ENCODE measurements at regions not wholly inside any gene's neighbourhood (a gene's known extent, or its start where the extent isn't known, plus 50 kb on each side); places are given as distances from the start of the nearest gene placed in this dataset.

- DNase-seq (ENCODE audit: low read depth in 4 of 6, low spot score in 6 of 6): peak in 1 of 6 donors; percentile 7
- H3K4me3 ChIP-seq (ENCODE audit: low read depth, low read length): no peak overlapping the region
- H3K27me3 ChIP-seq (ENCODE audit: control insufficient read depth, insufficient read depth, low read length): no peaks in the 10 kb centered on the region
- no peak overlapping the region for H3K27ac ChIP-seq (ENCODE audit: low read depth, low read length)
- 30% methylated on average over 1 of the region's 3 CpGs for WGBS (ENCODE audit: insufficient coverage)
- H3K36me3 ChIP-seq (ENCODE audit: control insufficient read depth, insufficient read depth, low read length): no peaks in the 10 kb centered on the region
- H3K4me1 ChIP-seq (ENCODE audit: control insufficient read depth, insufficient read depth, low read length): no peaks in the 10 kb centered on the region
- no peaks in the 10 kb centered on the region for H3K9me3 ChIP-seq (ENCODE audit: control insufficient read depth, insufficient read depth, low read length)
Measured at GRCh38 chr15:96774216-96774615, 443.7 kb downstream of the NR2F2 start.

GRCh38 chr15:96783746-96784145 lies 453.2 kb downstream of the NR2F2 start:
- no peaks in the 10 kb centered on the region for H3K4me1 ChIP-seq (ENCODE audit: control insufficient read depth, insufficient read depth, low read length)
- H3K27me3 ChIP-seq (ENCODE audit: control insufficient read depth, insufficient read depth, low read length): no peaks in the 10 kb centered on the region
- H3K27ac ChIP-seq (ENCODE audit: low read depth, low read length): no peak overlapping the region
- no peaks in the 10 kb centered on the region for H3K36me3 ChIP-seq (ENCODE audit: control insufficient read depth, insufficient read depth, low read length)
- no peak for DNase-seq (ENCODE audit: low read depth in 4 of 6, low spot score in 6 of 6)
- H3K9me3 ChIP-seq (ENCODE audit: control insufficient read depth, insufficient read depth, low read length): no peaks in the 10 kb centered on the region
- H3K4me3 ChIP-seq (ENCODE audit: low read depth, low read length): no peak overlapping the region
- 100% methylated on average over 2 of the region's 3 CpGs for WGBS (ENCODE audit: insufficient coverage)

GRCh38 chr15:96790004-96790403 lies 459.5 kb downstream of the NR2F2 start:
- no peak for DNase-seq (ENCODE audit: low read depth in 4 of 6, low spot score in 6 of 6)
- no peak overlapping the region for H3K27ac ChIP-seq (ENCODE audit: low read depth, low read length)
- no peaks in the 10 kb centered on the region for H3K4me1 ChIP-seq (ENCODE audit: control insufficient read depth, insufficient read depth, low read length)
- WGBS (ENCODE audit: insufficient coverage): 92% methylated on average over 2 of the region's 2 CpGs
- no peak overlapping the region for H3K4me3 ChIP-seq (ENCODE audit: low read depth, low read length)
- H3K27me3 ChIP-seq (ENCODE audit: control insufficient read depth, insufficient read depth, low read length): no peaks in the 10 kb centered on the region
- no peaks in the 10 kb centered on the region for H3K9me3 ChIP-seq (ENCODE audit: control insufficient read depth, insufficient read depth, low read length)
- H3K36me3 ChIP-seq (ENCODE audit: control insufficient read depth, insufficient read depth, low read length): no peaks in the 10 kb centered on the region

DNA sequence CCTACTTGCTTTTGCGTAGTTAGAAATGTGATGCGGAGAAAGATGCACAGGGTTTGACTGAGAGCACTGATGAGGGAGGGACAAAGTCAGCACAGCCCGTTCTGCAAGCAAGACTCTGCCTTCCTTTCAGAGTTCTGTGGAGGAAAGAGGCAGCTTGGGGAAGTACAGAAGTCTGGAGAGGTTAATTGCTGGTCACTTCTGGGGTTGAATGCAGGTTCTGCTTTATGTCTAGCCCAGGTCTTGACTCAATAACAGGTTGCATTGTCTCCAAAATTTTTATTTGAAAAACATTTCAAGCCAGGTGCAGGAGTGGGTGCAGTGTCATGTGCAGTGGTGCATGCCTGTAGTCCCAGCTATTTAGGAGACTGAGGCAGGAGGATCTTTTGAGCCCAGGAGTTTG lies 461.7 kb downstream of the NR2F2 start:
- Histone ChIP-seq H3K27me3 (ENCODE audit: control insufficient read depth, insufficient read depth, low read length) (no peaks in the 10 kb centered on the region), H3K4me1 (ENCODE audit: control insufficient read depth, insufficient read depth, low read length) (no peaks in the 10 kb centered on the region), H3K27ac (ENCODE audit: low read depth, low read length) (no peak overlapping the region), H3K9me3 (ENCODE audit: control insufficient read depth, insufficient read depth, low read length) (no peaks in the 10 kb centered on the region), H3K36me3 (ENCODE audit: control insufficient read depth, insufficient read depth, low read length) (no peaks in the 10 kb centered on the region), H3K4me3 (ENCODE audit: low read depth, low read length) (no peak overlapping the region)
- DNase-seq (ENCODE audit: low read depth in 4 of 6, low spot score in 6 of 6): no peak
- 85% methylated on average over 3 of the region's 3 CpGs for WGBS (ENCODE audit: insufficient coverage)

- H3K4me3 ChIP-seq (ENCODE audit: low read depth, low read length): no peak overlapping the region
- no peaks in the 10 kb centered on the region for H3K36me3 ChIP-seq (ENCODE audit: control insufficient read depth, insufficient read depth, low read length)
- no peak overlapping the region for H3K27ac ChIP-seq (ENCODE audit: low read depth, low read length)
- H3K9me3 ChIP-seq (ENCODE audit: control insufficient read depth, insufficient read depth, low read length): no peaks in the 10 kb centered on the region
- no peaks in the 10 kb centered on the region for H3K4me1 ChIP-seq (ENCODE audit: control insufficient read depth, insufficient read depth, low read length)
- peaks cover 5% of the 10 kb centered on the region for H3K27me3 ChIP-seq (ENCODE audit: control insufficient read depth, insufficient read depth, low read length)
- 95% methylated on average over 9 of the region's 11 CpGs for WGBS (ENCODE audit: insufficient coverage)
- no peak for DNase-seq (ENCODE audit: low read depth in 4 of 6, low spot score in 6 of 6)
Measured at GRCh38 chr15:96796841-96797240, 466.3 kb downstream of the NR2F2 start.

GRCh38 chr15:96801576-96802150 lies 471.2 kb downstream of the NR2F2 start:
- Histone ChIP-seq H3K27ac (ENCODE audit: low read depth, low read length) (no peak overlapping the region), H3K9me3 (ENCODE audit: control insufficient read depth, insufficient read depth, low read length) (no peaks in the 10 kb centered on the region), H3K4me3 (ENCODE audit: low read depth, low read length) (no peak overlapping the region), H3K36me3 (ENCODE audit: control insufficient read depth, insufficient read depth, low read length) (no peaks in the 10 kb centered on the region), H3K4me1 (ENCODE audit: control insufficient read depth, insufficient read depth, low read length) (no peaks in the 10 kb centered on the region), H3K27me3 (ENCODE audit: control insufficient read depth, insufficient read depth, low read length) (peaks cover 17% of the 10 kb centered on the region)
- peak in 2 of 6 donors; percentile 23 to 46 for DNase-seq (ENCODE audit: low read depth in 4 of 6, low spot score in 6 of 6)
- WGBS (ENCODE audit: insufficient coverage): 70% methylated on average over 9 of the region's 14 CpGs

- DNase-seq (ENCODE audit: low read depth in 4 of 6, low spot score in 6 of 6): peak in 2 of 6 donors; percentile 67 to 77
Measured at GRCh38 chr15:96802611-96803255, 472.2 kb downstream of the NR2F2 start.

DNA sequence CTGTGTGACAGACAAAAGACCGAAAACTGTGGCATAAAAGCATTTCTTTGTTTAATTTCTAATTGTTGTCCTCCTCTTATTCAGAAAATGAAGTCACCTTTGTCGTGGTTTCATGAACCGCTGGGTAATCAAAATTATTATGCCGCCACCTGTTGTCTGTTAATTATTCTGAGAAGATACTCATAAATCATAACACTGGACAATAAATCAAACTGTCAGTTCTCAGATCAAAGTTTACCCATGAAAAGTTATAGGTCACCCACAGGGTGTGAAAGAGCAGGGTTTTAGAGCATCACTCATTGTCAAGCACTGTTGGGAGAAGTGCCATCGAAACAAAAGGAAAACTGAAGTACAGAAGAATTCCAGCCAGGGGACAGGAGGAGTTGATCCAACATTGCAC lies 474.3 kb downstream of the NR2F2 start:
- Histone ChIP-seq H3K9me3 (ENCODE audit: control insufficient read depth, insufficient read depth, low read length) (no peaks in the 10 kb centered on the region), H3K27me3 (ENCODE audit: control insufficient read depth, insufficient read depth, low read length) (peaks cover 17% of the 10 kb centered on the region)
- WGBS (ENCODE audit: insufficient coverage): no CpG with 5 or more reads among the region's 5 CpGs

More at GRCh38 chr15:96802611-96803255, 472.2 kb downstream of the NR2F2 start:
- H3K27ac ChIP-seq (ENCODE audit: low read depth, low read length): no peak overlapping the region
- H3K4me3 ChIP-seq (ENCODE audit: low read depth, low read length): no peak overlapping the region
- no peaks in the 10 kb centered on the region for H3K4me1 ChIP-seq (ENCODE audit: control insufficient read depth, insufficient read depth, low read length)
- WGBS (ENCODE audit: insufficient coverage): 40% methylated on average over 4 of the region's 11 CpGs
- no peaks in the 10 kb centered on the region for H3K36me3 ChIP-seq (ENCODE audit: control insufficient read depth, insufficient read depth, low read length)
- H3K27me3 ChIP-seq (ENCODE audit: control insufficient read depth, insufficient read depth, low read length): peaks cover 17% of the 10 kb centered on the region
- no peaks in the 10 kb centered on the region for H3K9me3 ChIP-seq (ENCODE audit: control insufficient read depth, insufficient read depth, low read length)

DNA sequence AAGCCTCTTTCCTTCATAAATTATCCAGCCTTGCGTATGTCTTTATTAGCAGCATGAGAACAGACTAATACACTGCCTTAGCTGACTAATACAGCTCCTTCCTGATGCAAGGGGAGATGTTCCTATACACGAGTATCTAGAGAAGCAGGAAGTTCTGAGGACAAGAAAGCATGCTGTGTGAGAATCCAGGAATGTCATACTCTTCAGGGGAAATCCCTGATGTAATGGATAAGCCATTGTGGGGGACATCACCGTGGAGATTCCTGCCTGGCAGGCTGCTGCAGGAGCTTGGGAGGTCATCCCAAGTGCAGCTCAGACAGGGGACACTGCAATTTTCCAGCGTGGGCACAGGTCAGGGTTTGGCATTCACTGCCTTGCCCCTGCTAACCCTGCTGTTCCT lies 476.9 kb downstream of the NR2F2 start:
- peaks cover 7% of the 10 kb centered on the region for H3K27me3 ChIP-seq (ENCODE audit: control insufficient read depth, insufficient read depth, low read length)
- H3K27ac ChIP-seq (ENCODE audit: low read depth, low read length): no peak overlapping the region
- DNase-seq (ENCODE audit: low read depth in 4 of 6, low spot score in 6 of 6): no peak
- H3K4me1 ChIP-seq (ENCODE audit: control insufficient read depth, insufficient read depth, low read length): no peaks in the 10 kb centered on the region
- no peaks in the 10 kb centered on the region for H3K36me3 ChIP-seq (ENCODE audit: control insufficient read depth, insufficient read depth, low read length)
- WGBS (ENCODE audit: insufficient coverage): 59% methylated on average over 2 of the region's 4 CpGs
- no peak overlapping the region for H3K4me3 ChIP-seq (ENCODE audit: low read depth, low read length)
- H3K9me3 ChIP-seq (ENCODE audit: control insufficient read depth, insufficient read depth, low read length): no peaks in the 10 kb centered on the region

More for the DNA sequence above, 474.3 kb downstream of the NR2F2 start:
- no peak for DNase-seq (ENCODE audit: low read depth in 4 of 6, low spot score in 6 of 6)
- H3K4me3 ChIP-seq (ENCODE audit: low read depth, low read length): no peak overlapping the region
- no peaks in the 10 kb centered on the region for H3K36me3 ChIP-seq (ENCODE audit: control insufficient read depth, insufficient read depth, low read length)
- no peak overlapping the region for H3K27ac ChIP-seq (ENCODE audit: low read depth, low read length)
- no peaks in the 10 kb centered on the region for H3K4me1 ChIP-seq (ENCODE audit: control insufficient read depth, insufficient read depth, low read length)

DNA sequence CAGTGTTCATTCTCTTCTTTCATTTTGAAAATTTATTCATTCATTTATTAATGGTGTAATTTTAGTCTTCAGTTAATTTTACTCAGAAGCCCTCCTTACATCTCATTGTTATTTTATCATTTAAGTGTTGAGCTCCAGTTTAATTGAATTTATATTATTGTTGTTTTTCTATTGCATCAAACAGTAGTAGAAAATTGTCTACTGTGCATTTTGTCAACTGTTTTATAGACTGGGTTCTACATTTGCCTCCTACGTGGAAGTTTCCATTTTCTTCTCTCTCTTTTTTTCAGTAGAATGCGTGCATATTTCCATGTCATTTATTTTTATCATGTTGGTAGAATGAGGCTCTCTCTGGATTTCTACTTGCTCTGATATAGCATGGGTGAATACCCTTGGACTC lies 487.4 kb downstream of the NR2F2 start:
- Histone ChIP-seq H3K27me3 (ENCODE audit: control insufficient read depth, insufficient read depth, low read length) (no peaks in the 10 kb centered on the region), H3K9me3 (ENCODE audit: control insufficient read depth, insufficient read depth, low read length) (no peaks in the 10 kb centered on the region), H3K4me1 (ENCODE audit: control insufficient read depth, insufficient read depth, low read length) (no peaks in the 10 kb centered on the region), H3K4me3 (ENCODE audit: low read depth, low read length) (no peak overlapping the region), H3K36me3 (ENCODE audit: control insufficient read depth, insufficient read depth, low read length) (no peaks in the 10 kb centered on the region), H3K27ac (ENCODE audit: low read depth, low read length) (no peak overlapping the region)
- WGBS (ENCODE audit: insufficient coverage): no CpG with 5 or more reads among the region's 2 CpGs
- no peak for DNase-seq (ENCODE audit: low read depth in 4 of 6, low spot score in 6 of 6)

All from spinal cord (tissue), 9 donors.